H1 (cell line): ENCODE measurements at regions not wholly inside any gene's neighbourhood (a gene's known extent, or its start where the extent isn't known, plus 50 kb on each side); places are given as distances from the start of the nearest gene placed in this dataset.

Source experiments
- CTCF ChIA-PET: fragments of 300-600 bp; sonication (Branson Sonifier 250); formaldehyde crosslinking; loops from one replicate; lab custom pipeline; 2021; ENCODE audit not compliant: partially characterized antibody; lab: Charles Lee
- POLR2A ChIA-PET: fragments of 300-600 bp; sonication (Branson Sonifier 250); formaldehyde crosslinking; loops from one replicate; lab custom pipeline; 2021; ENCODE audit warnings: inconsistent platforms; ENCODE audit not compliant: partially characterized antibody; lab: Charles Lee
- DNase-seq, 2 experiments: peaks; one replicate each; pipeline versions ENCODE4 v3.0.0 to v3.0.0-alpha.2; 2010 to 2022; ENCODE audit warnings: low spot score in 2 of 2, low read depth in 1 of 2, mixed read lengths in 1 of 2
- FAIRE-seq: peaks from 2 replicates; lab custom pipeline; 2011; peaks lifted over from hg19 to GRCh38; lab: Jason Lieb, UNC
- H2AFZ ChIP-seq: 2 replicates; pipeline ENCODE4 v1.8.1; 2012; ENCODE audit warnings: low read length, inconsistent platforms
- H2AK5ac ChIP-seq: 2 replicates; pipeline ENCODE4 v1.6.1; 2013; ENCODE audit warnings: low read depth, low read length
- H2BK120ac ChIP-seq: replicated peaks from 2 replicates; pipeline ENCODE3; 2013; ENCODE audit warnings: low read depth, low read length, inconsistent platforms
- H2BK12ac ChIP-seq: 2 replicates; pipeline ENCODE4 v1.6.1; 2013; ENCODE audit warnings: low read depth, low read length
- H2BK15ac ChIP-seq: 2 replicates; pipeline ENCODE4 v1.6.1; 2013; ENCODE audit warnings: low read length
- H2BK20ac ChIP-seq: 2 replicates; pipeline ENCODE4 v1.6.1; 2013; ENCODE audit warnings: low read length
- H2BK5ac ChIP-seq: 2 replicates; pipeline ENCODE4 v1.6.1; 2013; ENCODE audit warnings: low read depth, low read length
- H3K14ac ChIP-seq: 2 replicates; pipeline ENCODE4 v1.6.1; 2013; ENCODE audit warnings: inconsistent platforms; ENCODE audit not compliant: insufficient read length
- H3K18ac ChIP-seq: 2 replicates; pipeline ENCODE4 v1.6.1; 2013; ENCODE audit warnings: low read length; ENCODE audit errors: extremely low read depth
- H3K23ac ChIP-seq: 2 replicates; pipeline ENCODE4 v1.6.1; 2013; ENCODE audit warnings: inconsistent platforms; ENCODE audit not compliant: insufficient read length
- H3K23me2 ChIP-seq: 2 replicates; pipeline ENCODE4 v1.6.1; 2013; ENCODE audit warnings: low read depth, low read length
- H3K27ac ChIP-seq: 2 replicates; pipeline ENCODE4 v1.6.1; 2011; ENCODE audit warnings: low read depth, low read length, inconsistent platforms
- H3K27me3 ChIP-seq, 4 experiments: replicated peaks in 1 of 4; 1 replicate in 1 of 4; 2 replicates in 3 of 4; pipeline versions ENCODE4 v1.6.1 to v1.8.1; 2011 to 2013; ENCODE audit warnings: low read length in 3 of 4, mild to moderate bottlenecking in 3 of 4, inconsistent platforms in 2 of 4, mixed read lengths in 2 of 4, moderate library complexity in 1 of 4; ENCODE audit not compliant: control insufficient read depth in 3 of 4, insufficient read depth in 3 of 4; ENCODE audit errors: extremely low read depth in 1 of 4
- H3K36me3 ChIP-seq, 4 experiments: 2 replicates each; pipeline versions ENCODE4 v1.6.1 to v1.8.1; 2011 to 2013; ENCODE audit warnings: mild to moderate bottlenecking in 4 of 4, low read length in 3 of 4, moderate library complexity in 2 of 4, control low read depth in 1 of 4, inconsistent platforms in 1 of 4; ENCODE audit not compliant: insufficient read depth in 4 of 4, control insufficient read depth in 2 of 4
- H3K4ac ChIP-seq: replicated peaks from 2 replicates; pipeline ENCODE3; 2013; ENCODE audit warnings: low read length, low read depth, mixed read lengths, inconsistent platforms; ENCODE audit not compliant: insufficient read length
- H3K4me1 ChIP-seq, 4 experiments: replicated peaks in 1 of 4; 1 replicate in 1 of 4; 2 replicates in 3 of 4; pipeline versions ENCODE4 v1.6.1 to v1.8.1; 2011 to 2013; ENCODE audit warnings: low read length in 3 of 4, inconsistent platforms in 2 of 4, mixed read lengths in 1 of 4; ENCODE audit not compliant: insufficient read depth in 4 of 4, control insufficient read depth in 3 of 4
- H3K4me2 ChIP-seq, 2 experiments: 2 replicates each; pipeline versions ENCODE4 v1.6.1 to v1.8.1; 2011 to 2013; ENCODE audit warnings: low read depth in 2 of 2, low read length in 2 of 2, control low read depth in 1 of 2, inconsistent platforms in 1 of 2, mild to moderate bottlenecking in 1 of 2; ENCODE audit not compliant: insufficient read depth in 1 of 2
- H3K4me3 ChIP-seq, 4 experiments: fragments of 200-600, 300-600 bp in 1 of 4; sonication (generic), shearing (Covaris generic), sonication (Bioruptor Twin) in 1 of 4; 2 replicates each; pipeline versions ENCODE4 v1.5.1 to v1.8.1; 2011 to 2016; ENCODE audit warnings: low read length in 4 of 4, low read depth in 3 of 4, control low read depth in 2 of 4, inconsistent platforms in 2 of 4, mild to moderate bottlenecking in 2 of 4, mixed read lengths in 1 of 4, moderate library complexity in 1 of 4; ENCODE audit not compliant: insufficient read depth in 2 of 4; ENCODE audit errors: extremely low read depth in 1 of 4
- H3K56ac ChIP-seq: replicated peaks from 2 replicates; pipeline ENCODE3; 2013; ENCODE audit warnings: low read depth, mild to moderate bottlenecking, mixed read lengths, low read length, inconsistent platforms; ENCODE audit not compliant: insufficient read length
- H3K79me1 ChIP-seq: 2 replicates; pipeline ENCODE4 v1.6.1; 2013; ENCODE audit warnings: low read depth, low read length, control low read depth
- H3K79me2 ChIP-seq, 2 experiments: 2 replicates each; pipeline versions ENCODE4 v1.6.1 to v1.8.1; 2012 to 2013; ENCODE audit warnings: low read length in 2 of 2, mild to moderate bottlenecking in 2 of 2, inconsistent platforms in 1 of 2; ENCODE audit not compliant: insufficient read depth in 2 of 2, control insufficient read depth in 1 of 2
- H3K9ac ChIP-seq, 4 experiments: replicated peaks in 1 of 4; 1 replicate in 1 of 4; 2 replicates in 3 of 4; pipeline versions ENCODE4 v1.6.1 to v1.8.1; 2011 to 2013; ENCODE audit warnings: low read depth in 3 of 4, low read length in 3 of 4, control low read depth in 2 of 4, mild to moderate bottlenecking in 2 of 4, moderate library complexity in 2 of 4, inconsistent platforms in 1 of 4; ENCODE audit errors: extremely low read depth in 1 of 4
- H3K9me3 ChIP-seq, 2 experiments: 2 replicates each; pipeline versions ENCODE4 v1.6.1 to v1.8.1; 2012 to 2013; ENCODE audit warnings: mild to moderate bottlenecking in 2 of 2, moderate library complexity in 2 of 2, control low read depth in 1 of 2, inconsistent platforms in 1 of 2, low read depth in 1 of 2, low read length in 1 of 2, mixed read lengths in 1 of 2; ENCODE audit not compliant: insufficient read depth in 2 of 2
- H4K20me1 ChIP-seq, 2 experiments: replicated peaks in 1 of 2; 2 replicates each; pipeline versions ENCODE3 to v1.8.1; 2011 to 2013; ENCODE audit warnings: inconsistent platforms in 2 of 2, low read length in 2 of 2, mild to moderate bottlenecking in 1 of 2; ENCODE audit not compliant: insufficient read depth in 2 of 2, control insufficient read depth in 1 of 2
- H4K5ac ChIP-seq: 2 replicates; pipeline ENCODE4 v1.6.1; 2013; ENCODE audit warnings: low read length, low read depth, mixed read lengths, inconsistent platforms; ENCODE audit not compliant: insufficient read length
- H4K8ac ChIP-seq: 2 replicates; pipeline ENCODE4 v1.8.0; 2013; ENCODE audit warnings: mild to moderate bottlenecking, moderate library complexity, low read length, inconsistent platforms; ENCODE audit not compliant: insufficient read depth; ENCODE audit errors: extremely low read depth
- H4K91ac ChIP-seq: replicated peaks from 2 replicates; pipeline ENCODE3; 2013; ENCODE audit warnings: low read length, mixed read lengths, inconsistent platforms; ENCODE audit not compliant: insufficient read length
- RAD21 ChIP-seq, 2 experiments: IDR thresholded peaks in 1 of 2; conservative IDR thresholded peaks in 1 of 2; 2 replicates each; pipeline ENCODE4 v1.6.1; 2011; ENCODE audit warnings: low read depth in 2 of 2, low read length in 2 of 2, improper control_type of control experiment in 1 of 2, inconsistent platforms in 1 of 2, mild to moderate bottlenecking in 1 of 2, moderate library complexity in 1 of 2
- YY1 ChIP-seq: IDR thresholded peaks from 2 replicates; pipeline ENCODE4 v1.6.1; 2011; ENCODE audit warnings: low read depth, mild to moderate bottlenecking, low read length
- WGBS, 2 experiments: shearing (Covaris generic) in 1 of 2; methylation state at CpG; one replicate each; pipeline versions ENCODE4 v1.1.6 to v1.1.7; 2013 to 2015; ENCODE audit warnings: low lambda C conversion rate in 2 of 2, mixed read lengths in 2 of 2, inconsistent platforms in 1 of 2, low coverage in 1 of 2, missing lambda C conversion rate in 1 of 2; ENCODE audit not compliant: insufficient replicate concordance in 2 of 2, insufficient coverage in 1 of 2, insufficient read length in 1 of 2; ENCODE audit errors: extremely low coverage in 1 of 2, missing lambda C conversion rate in 1 of 2; 5-methylcytosine and 5-hydroxymethylcytosine counted together
- TF ChIP-seq, protein P1 (sequence below), 3 experiments: IDR thresholded peaks; 1 replicate in 2 of 3; 2 replicates in 1 of 3; pipeline versions ENCODE4 v1.5.1 to v1.6.1; 2011; ENCODE audit warnings: low read length in 3 of 3, mild to moderate bottlenecking in 3 of 3, inconsistent platforms in 2 of 3, low read depth in 1 of 3, moderate library complexity in 1 of 3; ENCODE audit not compliant: insufficient read depth in 1 of 3; ENCODE audit errors: control extremely low read depth in 1 of 3

DNA sequence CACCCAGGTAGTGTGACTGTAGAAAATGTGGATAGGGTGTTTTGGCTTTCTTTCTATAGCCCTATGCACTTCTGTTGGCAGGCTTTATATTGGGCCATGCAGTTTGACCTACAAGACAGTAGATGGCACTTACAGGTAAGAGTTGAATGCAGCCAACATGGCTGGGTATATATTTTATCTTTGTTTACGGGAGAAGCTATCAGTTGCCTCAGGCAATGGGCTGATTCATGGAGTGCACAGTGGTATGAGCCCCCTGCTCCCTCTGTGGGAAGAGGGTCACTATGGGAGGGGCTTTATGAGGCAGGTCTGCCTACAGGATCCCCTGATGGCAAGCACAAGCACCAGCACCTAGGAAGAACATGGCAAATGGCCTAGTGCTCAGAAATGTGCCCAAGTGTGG is 301.2 kb upstream of the CDIN1 start:
- H3K4me2 ChIP-seq = no peak overlapping the region
- no peaks in the 10 kb centered on the region for H4K20me1 ChIP-seq
- no peak overlapping the region for H2AK5ac ChIP-seq
- H3K18ac ChIP-seq = no peak overlapping the region
- H3K9ac ChIP-seq = no peak overlapping the region
- H3K4me3 ChIP-seq = no peak overlapping the region
- peak overlapping the region; percentile 17 for H4K91ac ChIP-seq
- no peak overlapping the region for H2BK20ac ChIP-seq
- no peaks in the 10 kb centered on the region for H3K79me1 ChIP-seq
- no peak overlapping the region for H2BK15ac ChIP-seq
- H3K23ac ChIP-seq = no peak overlapping the region
- FAIRE-seq = no peak
- no peak overlapping the region for H3K27ac ChIP-seq
- no peak overlapping the region for H3K56ac ChIP-seq
- H3K9me3 ChIP-seq = peaks cover 12 to 13% of the 10 kb centered on the region in 2 experiments
- CTCF ChIA-PET = interaction anchor here (0.6 to 1.8 kb wide), 11 partner anchors 13 to 856 kb away, joined by 3 to 4 read pairs (median 3); no protein-coding TSS in a partner anchor
- no peaks in the 10 kb centered on the region for H3K23me2 ChIP-seq
- no peaks in the 10 kb centered on the region for H3K4me1 ChIP-seq
- peaks cover 0 to 1% (median 0%) of the 10 kb centered on the region in 4 experiments; a peak in 1 of 7 replicates for H3K27me3 ChIP-seq
- H2AFZ ChIP-seq = 0 out of 2 replicates have a peak overlapping the region, but pooled peaks have one; percentile 86
- H4K5ac ChIP-seq = no peak overlapping the region
- H3K14ac ChIP-seq = no peak overlapping the region
- POLR2A ChIA-PET = no interaction called here
- 90% methylated on average over 1 of the region's 1 CpG; no CpG with 5 or more reads in 1 of the 2 experiments for WGBS, 2 experiments
- peak; percentile 79 to 80 for TF ChIP-seq RAD21 (IDR thresholded peaks at IDR 0.05 in 1 of 2, conservative IDR thresholded peaks at IDR 0.05 in 1 of 2; ENCODE audit: low read depth in 2 of 2, low read length in 2 of 2)
- TF ChIP-seq, protein P1, sequence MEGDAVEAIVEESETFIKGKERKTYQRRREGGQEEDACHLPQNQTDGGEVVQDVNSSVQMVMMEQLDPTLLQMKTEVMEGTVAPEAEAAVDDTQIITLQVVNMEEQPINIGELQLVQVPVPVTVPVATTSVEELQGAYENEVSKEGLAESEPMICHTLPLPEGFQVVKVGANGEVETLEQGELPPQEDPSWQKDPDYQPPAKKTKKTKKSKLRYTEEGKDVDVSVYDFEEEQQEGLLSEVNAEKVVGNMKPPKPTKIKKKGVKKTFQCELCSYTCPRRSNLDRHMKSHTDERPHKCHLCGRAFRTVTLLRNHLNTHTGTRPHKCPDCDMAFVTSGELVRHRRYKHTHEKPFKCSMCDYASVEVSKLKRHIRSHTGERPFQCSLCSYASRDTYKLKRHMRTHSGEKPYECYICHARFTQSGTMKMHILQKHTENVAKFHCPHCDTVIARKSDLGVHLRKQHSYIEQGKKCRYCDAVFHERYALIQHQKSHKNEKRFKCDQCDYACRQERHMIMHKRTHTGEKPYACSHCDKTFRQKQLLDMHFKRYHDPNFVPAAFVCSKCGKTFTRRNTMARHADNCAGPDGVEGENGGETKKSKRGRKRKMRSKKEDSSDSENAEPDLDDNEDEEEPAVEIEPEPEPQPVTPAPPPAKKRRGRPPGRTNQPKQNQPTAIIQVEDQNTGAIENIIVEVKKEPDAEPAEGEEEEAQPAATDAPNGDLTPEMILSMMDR (IDR thresholded peaks at IDR 0.05; ENCODE audit: control extremely low read depth in 1 of 3, insufficient read depth in 1 of 3, low read depth in 1 of 3, low read length in 3 of 3) = peak in 1 of 3 experiments; percentile 46; a peak in 1 of 4 replicates
- no peak for TF ChIP-seq YY1
- H3K36me3 ChIP-seq = peaks cover 0 to 3% (median 0%) of the 10 kb centered on the region in 4 experiments; a peak in 1 of 8 replicates
- H2BK12ac ChIP-seq = no peak overlapping the region
- no peak overlapping the region for H2BK5ac ChIP-seq
- peak in 1 of 2 experiments; percentile 7 for DNase-seq
- no peak overlapping the region for H3K4ac ChIP-seq
- no peaks in the 10 kb centered on the region for H3K79me2 ChIP-seq
- H2BK120ac ChIP-seq = peak overlapping the region; percentile 77
- peak overlapping the region; percentile 28; the same call in 1 of the 2 replicates for H4K8ac ChIP-seq
